ENCODE measurements at regions not wholly inside any gene's neighbourhood (a gene's known extent, or its start where the extent isn't known, plus 50 kb on each side); places are given as distances from the start of the nearest gene placed in this dataset.

- no peaks in the 10 kb centered on the region for H3K36me3 Mint-ChIP-seq (ENCODE audit: insufficient read depth, unreplicated experiment)
- POLR2A ChIA-PET, result no interaction called here
- intact Hi-C loops (cut with micrococcal nuclease; ENCODE audit: unreplicated experiment), result no loop called here
- H3K4me3 Mint-ChIP-seq (ENCODE audit: unreplicated experiment), result no peak overlapping the region
- Histone ChIP-seq H3K4me1 (no peaks in the 10 kb centered on the region), H3K9me3 (no peaks in the 10 kb centered on the region), H3K27me3 (replicated peaks; ENCODE audit: control insufficient read depth, insufficient read depth, low read length) (no peaks in the 10 kb centered on the region), H3K36me3 (ENCODE audit: control insufficient read depth, insufficient read depth, low read length) (no peaks in the 10 kb centered on the region), H3K4me3 (ENCODE audit: low read depth, low read length) (no peak overlapping the region)
- no peak for DNase-seq
- H3K9me3 Mint-ChIP-seq (ENCODE audit: unreplicated experiment), result peaks cover 23% of the 10 kb centered on the region
- H3K27ac Mint-ChIP-seq (ENCODE audit: unreplicated experiment), result no peak overlapping the region
- no peaks in the 10 kb centered on the region for H3K27me3 Mint-ChIP-seq (ENCODE audit: insufficient read depth, unreplicated experiment)
- no peaks in the 10 kb centered on the region for H3K4me1 Mint-ChIP-seq (ENCODE audit: low read depth, unreplicated experiment)
- BruUV-seq (replicated peaks), result no TSS peak
- TF ChIP-seq, protein P1, sequence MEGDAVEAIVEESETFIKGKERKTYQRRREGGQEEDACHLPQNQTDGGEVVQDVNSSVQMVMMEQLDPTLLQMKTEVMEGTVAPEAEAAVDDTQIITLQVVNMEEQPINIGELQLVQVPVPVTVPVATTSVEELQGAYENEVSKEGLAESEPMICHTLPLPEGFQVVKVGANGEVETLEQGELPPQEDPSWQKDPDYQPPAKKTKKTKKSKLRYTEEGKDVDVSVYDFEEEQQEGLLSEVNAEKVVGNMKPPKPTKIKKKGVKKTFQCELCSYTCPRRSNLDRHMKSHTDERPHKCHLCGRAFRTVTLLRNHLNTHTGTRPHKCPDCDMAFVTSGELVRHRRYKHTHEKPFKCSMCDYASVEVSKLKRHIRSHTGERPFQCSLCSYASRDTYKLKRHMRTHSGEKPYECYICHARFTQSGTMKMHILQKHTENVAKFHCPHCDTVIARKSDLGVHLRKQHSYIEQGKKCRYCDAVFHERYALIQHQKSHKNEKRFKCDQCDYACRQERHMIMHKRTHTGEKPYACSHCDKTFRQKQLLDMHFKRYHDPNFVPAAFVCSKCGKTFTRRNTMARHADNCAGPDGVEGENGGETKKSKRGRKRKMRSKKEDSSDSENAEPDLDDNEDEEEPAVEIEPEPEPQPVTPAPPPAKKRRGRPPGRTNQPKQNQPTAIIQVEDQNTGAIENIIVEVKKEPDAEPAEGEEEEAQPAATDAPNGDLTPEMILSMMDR (IDR thresholded peaks at IDR 0.05; ENCODE audit: insufficient read depth in 1 of 2, low read depth in 1 of 2, low read length in 1 of 2, severe bottlenecking in 1 of 2, unreplicated experiment in 1 of 2), result no peak
- CTCF ChIA-PET, result no interaction called here
These were observed 875.6 kb downstream of the QKI start for GRCh38 chr6:164290101-164290500.

DNA sequence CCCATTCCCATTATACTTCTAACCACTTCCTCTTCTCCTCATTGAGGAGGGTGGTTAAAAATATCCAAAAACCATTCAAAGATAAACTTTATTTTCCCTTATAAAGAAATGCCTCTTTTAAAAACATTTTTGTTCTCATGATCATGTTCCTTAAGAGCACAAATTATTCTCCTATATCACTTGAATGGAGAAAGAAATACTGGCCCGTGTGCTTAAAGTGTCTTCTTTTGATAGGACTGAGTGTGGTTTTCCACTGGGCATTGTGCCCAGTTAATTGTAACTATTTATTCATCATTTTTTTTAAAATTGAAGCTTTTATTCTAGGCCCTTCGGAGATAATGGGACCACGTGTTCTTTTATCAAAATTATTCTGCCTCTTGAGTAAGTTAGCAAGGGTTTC lies 871.5 kb downstream of the QKI start:
- POLR2A ChIA-PET, result no interaction called here
- H3K4me3 Mint-ChIP-seq (ENCODE audit: unreplicated experiment), result no peak overlapping the region

GRCh38 chr6:164283574-164283973 lies 869.1 kb downstream of the QKI start:
- H3K4me3 ChIP-seq (ENCODE audit: low read depth, low read length), result no peak overlapping the region
- H3K4me1 ChIP-seq, result no peaks in the 10 kb centered on the region
- intact Hi-C loops (cut with micrococcal nuclease; ENCODE audit: unreplicated experiment), result no loop called here
- no peaks in the 10 kb centered on the region for H3K27me3 Mint-ChIP-seq (ENCODE audit: insufficient read depth, unreplicated experiment)
- no peaks in the 10 kb centered on the region for H3K36me3 Mint-ChIP-seq (ENCODE audit: insufficient read depth, unreplicated experiment)
- ChIA-PET CTCF (no interaction called here), POLR2A (no interaction called here)
- BruUV-seq (replicated peaks), result no TSS peak
- no peaks in the 10 kb centered on the region for H3K36me3 ChIP-seq (ENCODE audit: control insufficient read depth, insufficient read depth, low read length)
- H3K27ac Mint-ChIP-seq (ENCODE audit: unreplicated experiment), result no peak overlapping the region
- DNase-seq, result no peak
- peaks cover 28% of the 10 kb centered on the region for H3K9me3 Mint-ChIP-seq (ENCODE audit: unreplicated experiment)
- peaks cover 2% of the 10 kb centered on the region; the same call in 1 of the 2 replicates for H3K9me3 ChIP-seq
- peaks cover 7% of the 10 kb centered on the region for H3K4me1 Mint-ChIP-seq (ENCODE audit: low read depth, unreplicated experiment)
- no peak overlapping the region for H3K4me3 Mint-ChIP-seq (ENCODE audit: unreplicated experiment)
- no peaks in the 10 kb centered on the region for H3K27me3 ChIP-seq (replicated peaks; ENCODE audit: control insufficient read depth, insufficient read depth, low read length)
- TF ChIP-seq, protein P1 (IDR thresholded peaks at IDR 0.05; ENCODE audit: insufficient read depth in 1 of 2, low read depth in 1 of 2, low read length in 1 of 2, severe bottlenecking in 1 of 2, unreplicated experiment in 1 of 2), result no peak

More for the DNA sequence above, 871.5 kb downstream of the QKI start:
- Mint-ChIP-seq H3K36me3 (ENCODE audit: insufficient read depth, unreplicated experiment) (no peaks in the 10 kb centered on the region), H3K27me3 (ENCODE audit: insufficient read depth, unreplicated experiment) (no peaks in the 10 kb centered on the region), H3K9me3 (ENCODE audit: unreplicated experiment) (peaks cover 34% of the 10 kb centered on the region), H3K27ac (ENCODE audit: unreplicated experiment) (no peak overlapping the region), H3K4me1 (ENCODE audit: low read depth, unreplicated experiment) (peaks cover 7% of the 10 kb centered on the region)
- CTCF ChIA-PET, result no interaction called here
- DNase-seq, result no peak
- H3K9me3 ChIP-seq, result peaks cover 2% of the 10 kb centered on the region; the same call in 1 of the 2 replicates
- H3K4me3 ChIP-seq (ENCODE audit: low read depth, low read length), result no peak overlapping the region
- H3K27me3 ChIP-seq (replicated peaks; ENCODE audit: control insufficient read depth, insufficient read depth, low read length), result no peaks in the 10 kb centered on the region
- TF ChIP-seq, protein P1 (IDR thresholded peaks at IDR 0.05; ENCODE audit: insufficient read depth in 1 of 2, low read depth in 1 of 2, low read length in 1 of 2, severe bottlenecking in 1 of 2, unreplicated experiment in 1 of 2), result no peak
- H3K36me3 ChIP-seq (ENCODE audit: control insufficient read depth, insufficient read depth, low read length), result no peaks in the 10 kb centered on the region
- no peaks in the 10 kb centered on the region for H3K4me1 ChIP-seq
- intact Hi-C loops (cut with micrococcal nuclease; ENCODE audit: unreplicated experiment), result no loop called here
- BruUV-seq (replicated peaks), result no TSS peak

Measured in Caco-2 (cell line).